HCT116 (cell line): ENCODE measurements at regions not wholly inside any gene's neighbourhood (a gene's known extent, or its start where the extent isn't known, plus 50 kb on each side); places are given as distances from the start of the nearest gene placed in this dataset.

Experiments
- CEBPB ChIP-seq: IDR thresholded peaks from 2 replicates; pipeline ENCODE4 v1.6.1; 2012; ENCODE audit warnings: low read depth
- EGR1 ChIP-seq: IDR thresholded peaks from 2 replicates; pipeline ENCODE4 v1.6.1; 2012; ENCODE audit warnings: low read depth
- EZH2 ChIP-seq: fragments of 200-600 bp; sonication (generic); IDR thresholded peaks from 2 replicates; pipeline ENCODE4 v1.6.1; 2017; ENCODE audit warnings: antibody characterized with exemption, mixed run types
- JUND ChIP-seq: IDR thresholded peaks from 2 replicates; pipeline ENCODE4 v1.6.1; 2012
- POLR2A ChIP-seq: IDR thresholded peaks from 2 replicates; pipeline ENCODE4 v1.7.0; 2011; ENCODE audit warnings: borderline replicate concordance; ENCODE audit not compliant: insufficient read depth, insufficient read length; ENCODE audit errors: extremely low read depth
- TCF7L2 ChIP-seq: IDR thresholded peaks from 2 replicates; pipeline ENCODE4 v1.7.0; 2011; ENCODE audit warnings: borderline replicate concordance, inconsistent platforms; ENCODE audit not compliant: insufficient read depth, insufficient read length; ENCODE audit errors: extremely low read depth
- TF ChIP-seq, protein P1 (sequence below): IDR thresholded peaks from 2 replicates; pipeline ENCODE4 v1.6.1; 2012; ENCODE audit warnings: low read depth
- TF ChIP-seq, protein P2 (sequence below), 3 experiments: fragments of 200-600 bp in 1 of 3; sonication (generic) in 1 of 3; IDR thresholded peaks in 2 of 3; conservative IDR thresholded peaks in 1 of 3; 2 replicates each; pipeline ENCODE4 v1.5.1; 2012 to 2017; ENCODE audit warnings: low read depth in 2 of 3, low read length in 2 of 3, antibody characterized with exemption in 1 of 3, borderline replicate concordance in 1 of 3, control low read depth in 1 of 3, mild to moderate bottlenecking in 1 of 3, mixed read lengths in 1 of 3, mixed run types in 1 of 3, moderate library complexity in 1 of 3; ENCODE audit not compliant: insufficient read depth in 1 of 3
- TF ChIP-seq, protein P3 (sequence below): IDR thresholded peaks from 2 replicates; pipeline ENCODE4 v1.6.1; 2012

DNA sequence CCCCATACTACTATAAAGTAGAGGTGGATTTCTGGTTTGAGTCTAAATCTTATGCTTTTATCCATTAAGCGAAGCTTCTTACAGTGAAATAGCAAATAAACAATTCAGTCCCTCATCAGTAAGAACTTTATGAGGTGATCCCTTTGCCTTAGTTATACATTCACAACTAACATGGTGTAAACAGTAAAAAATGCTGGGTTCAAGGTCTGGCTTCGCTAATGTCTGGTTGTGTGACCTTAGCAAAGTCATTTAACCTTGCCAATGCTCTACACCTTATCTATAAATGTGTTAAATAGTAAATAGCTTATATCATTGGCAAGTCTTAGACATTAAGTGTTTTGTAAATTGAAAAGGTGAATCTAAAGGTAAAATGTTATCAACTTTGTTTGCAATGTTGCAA is 475.4 kb downstream of the LMO4 start:
- no peak for TF ChIP-seq POLR2A
- no peak for TF ChIP-seq EZH2
- TF ChIP-seq, protein P1, sequence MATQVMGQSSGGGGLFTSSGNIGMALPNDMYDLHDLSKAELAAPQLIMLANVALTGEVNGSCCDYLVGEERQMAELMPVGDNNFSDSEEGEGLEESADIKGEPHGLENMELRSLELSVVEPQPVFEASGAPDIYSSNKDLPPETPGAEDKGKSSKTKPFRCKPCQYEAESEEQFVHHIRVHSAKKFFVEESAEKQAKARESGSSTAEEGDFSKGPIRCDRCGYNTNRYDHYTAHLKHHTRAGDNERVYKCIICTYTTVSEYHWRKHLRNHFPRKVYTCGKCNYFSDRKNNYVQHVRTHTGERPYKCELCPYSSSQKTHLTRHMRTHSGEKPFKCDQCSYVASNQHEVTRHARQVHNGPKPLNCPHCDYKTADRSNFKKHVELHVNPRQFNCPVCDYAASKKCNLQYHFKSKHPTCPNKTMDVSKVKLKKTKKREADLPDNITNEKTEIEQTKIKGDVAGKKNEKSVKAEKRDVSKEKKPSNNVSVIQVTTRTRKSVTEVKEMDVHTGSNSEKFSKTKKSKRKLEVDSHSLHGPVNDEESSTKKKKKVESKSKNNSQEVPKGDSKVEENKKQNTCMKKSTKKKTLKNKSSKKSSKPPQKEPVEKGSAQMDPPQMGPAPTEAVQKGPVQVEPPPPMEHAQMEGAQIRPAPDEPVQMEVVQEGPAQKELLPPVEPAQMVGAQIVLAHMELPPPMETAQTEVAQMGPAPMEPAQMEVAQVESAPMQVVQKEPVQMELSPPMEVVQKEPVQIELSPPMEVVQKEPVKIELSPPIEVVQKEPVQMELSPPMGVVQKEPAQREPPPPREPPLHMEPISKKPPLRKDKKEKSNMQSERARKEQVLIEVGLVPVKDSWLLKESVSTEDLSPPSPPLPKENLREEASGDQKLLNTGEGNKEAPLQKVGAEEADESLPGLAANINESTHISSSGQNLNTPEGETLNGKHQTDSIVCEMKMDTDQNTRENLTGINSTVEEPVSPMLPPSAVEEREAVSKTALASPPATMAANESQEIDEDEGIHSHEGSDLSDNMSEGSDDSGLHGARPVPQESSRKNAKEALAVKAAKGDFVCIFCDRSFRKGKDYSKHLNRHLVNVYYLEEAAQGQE: no peak
- TF ChIP-seq, protein P2, sequence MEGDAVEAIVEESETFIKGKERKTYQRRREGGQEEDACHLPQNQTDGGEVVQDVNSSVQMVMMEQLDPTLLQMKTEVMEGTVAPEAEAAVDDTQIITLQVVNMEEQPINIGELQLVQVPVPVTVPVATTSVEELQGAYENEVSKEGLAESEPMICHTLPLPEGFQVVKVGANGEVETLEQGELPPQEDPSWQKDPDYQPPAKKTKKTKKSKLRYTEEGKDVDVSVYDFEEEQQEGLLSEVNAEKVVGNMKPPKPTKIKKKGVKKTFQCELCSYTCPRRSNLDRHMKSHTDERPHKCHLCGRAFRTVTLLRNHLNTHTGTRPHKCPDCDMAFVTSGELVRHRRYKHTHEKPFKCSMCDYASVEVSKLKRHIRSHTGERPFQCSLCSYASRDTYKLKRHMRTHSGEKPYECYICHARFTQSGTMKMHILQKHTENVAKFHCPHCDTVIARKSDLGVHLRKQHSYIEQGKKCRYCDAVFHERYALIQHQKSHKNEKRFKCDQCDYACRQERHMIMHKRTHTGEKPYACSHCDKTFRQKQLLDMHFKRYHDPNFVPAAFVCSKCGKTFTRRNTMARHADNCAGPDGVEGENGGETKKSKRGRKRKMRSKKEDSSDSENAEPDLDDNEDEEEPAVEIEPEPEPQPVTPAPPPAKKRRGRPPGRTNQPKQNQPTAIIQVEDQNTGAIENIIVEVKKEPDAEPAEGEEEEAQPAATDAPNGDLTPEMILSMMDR (IDR thresholded peaks at IDR 0.05 in 2 of 3, conservative IDR thresholded peaks at IDR 0.05 in 1 of 3; ENCODE audit: borderline replicate concordance in 1 of 3, insufficient read depth in 1 of 3, low read depth in 2 of 3, low read length in 2 of 3): no peak
- TF ChIP-seq, protein P3, sequence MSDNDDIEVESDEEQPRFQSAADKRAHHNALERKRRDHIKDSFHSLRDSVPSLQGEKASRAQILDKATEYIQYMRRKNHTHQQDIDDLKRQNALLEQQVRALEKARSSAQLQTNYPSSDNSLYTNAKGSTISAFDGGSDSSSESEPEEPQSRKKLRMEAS: no peak
- no peak for TF ChIP-seq TCF7L2
- TF ChIP-seq EGR1: no peak
- TF ChIP-seq JUND: no peak
- TF ChIP-seq CEBPB: no peak
